HepG2 (cell line): ENCODE measurements at regions not wholly inside any gene's neighbourhood (a gene's known extent, or its start where the extent isn't known, plus 50 kb on each side); places are given as distances from the start of the nearest gene placed in this dataset.

ENCODE experiments used
- CTCF ChIP-seq: sonication (generic); formaldehyde crosslinking; IDR thresholded peaks from 2 replicates; pipeline ENCODE4 v1.5.0; 2020; ENCODE audit warnings: mild to moderate bottlenecking, missing genetic modification reagents, moderate library complexity
- ELF3 ChIP-seq: IDR thresholded peaks from 2 replicates; pipeline ENCODE4 v1.6.1; 2016; ENCODE audit warnings: missing genetic modification reagents, missing compliant biosample characterization
- MEIS1 ChIP-seq: sonication (generic); formaldehyde crosslinking; IDR thresholded peaks from 2 replicates; pipeline ENCODE4 v1.9.0; 2021; ENCODE audit warnings: mild to moderate bottlenecking, missing genetic modification reagents, moderate library complexity, borderline replicate concordance
- MTA3 ChIP-seq: sonication (generic); formaldehyde crosslinking; IDR thresholded peaks from 2 replicates; pipeline ENCODE4 v1.4.0; 2020; ENCODE audit warnings: missing genetic modification reagents
- SMARCC2 ChIP-seq: fragments of 450-650 bp; IDR thresholded peaks from 2 replicates; pipeline ENCODE4 v1.6.1; 2017; ENCODE audit warnings: antibody characterized with exemption, mild to moderate bottlenecking
- SP5 ChIP-seq: IDR thresholded peaks from 2 replicates; pipeline ENCODE4 v1.6.1; 2016; ENCODE audit warnings: low read depth, borderline replicate concordance
- ZNF274 ChIP-seq: sonication (generic); formaldehyde crosslinking; IDR thresholded peaks from 2 replicates; pipeline ENCODE4 v1.5.1; 2020; ENCODE audit warnings: mild to moderate bottlenecking, missing genetic modification reagents
- ZNF572 ChIP-seq: sonication (generic); formaldehyde crosslinking; IDR thresholded peaks from 2 replicates; pipeline ENCODE4 v1.5.1; 2020; ENCODE audit warnings: mild to moderate bottlenecking, missing genetic modification reagents

DNA sequence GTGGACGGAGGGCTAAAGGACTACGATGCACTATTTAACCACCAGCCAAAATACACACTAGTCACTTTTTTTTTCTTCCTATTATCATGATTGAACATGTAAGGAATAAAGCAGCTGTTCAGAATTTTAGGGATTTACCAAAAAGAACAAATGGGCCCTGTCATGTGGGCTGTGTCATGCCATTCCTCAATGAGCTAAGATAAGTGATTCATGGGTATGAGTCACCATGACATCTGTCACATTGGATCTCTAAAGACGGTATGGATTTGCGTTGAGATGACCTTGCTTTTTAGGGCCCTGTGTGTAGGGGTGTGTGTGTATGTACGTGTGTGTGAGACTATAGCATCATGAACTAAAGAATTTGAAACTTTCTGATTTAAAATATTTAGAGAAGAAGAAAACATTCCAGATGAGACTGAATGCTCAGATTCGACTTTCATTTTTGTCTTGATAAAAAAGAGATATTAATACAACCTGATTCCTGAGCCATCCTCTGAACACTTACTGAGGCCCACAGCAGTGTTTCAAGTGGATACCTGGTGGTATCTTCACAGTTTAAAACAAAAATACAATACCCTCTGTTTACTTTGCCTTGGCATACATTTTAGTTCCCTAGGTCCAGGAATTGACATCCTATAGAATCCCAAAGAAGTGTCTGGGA, 246.1 kb upstream of the DUSP10 start:
- TF ChIP-seq SP5 (no peak), MEIS1 (CRISPR knock-in tag) (no peak), MTA3 (CRISPR knock-in tag) (no peak), ELF3 (CRISPR knock-in tag) (no peak), SMARCC2 (no peak), ZNF572 (CRISPR knock-in tag) (no peak), CTCF (no peak), ZNF274 (no peak)
